C4-2B (cell line): ENCODE measurements at regions not wholly inside any gene's neighbourhood (a gene's known extent, or its start where the extent isn't known, plus 50 kb on each side); places are given as distances from the start of the nearest gene placed in this dataset.
"Not testable (repeated sequence)": the region's sequence is repeated elsewhere in the genome, so short reads cannot be mapped to it uniquely, and the experiment has no call there.

Source experiments
- H3K27ac ChIP-seq: fragments of 450-650 bp; 2 replicates; pipeline ENCODE4 v1.5.1; 2017
- TF ChIP-seq, protein P1 (sequence below): fragments of 450-650 bp; conservative IDR thresholded peaks from 2 replicates; pipeline ENCODE4 v1.5.1; 2017; ENCODE audit warnings: mild to moderate bottlenecking

DNA sequence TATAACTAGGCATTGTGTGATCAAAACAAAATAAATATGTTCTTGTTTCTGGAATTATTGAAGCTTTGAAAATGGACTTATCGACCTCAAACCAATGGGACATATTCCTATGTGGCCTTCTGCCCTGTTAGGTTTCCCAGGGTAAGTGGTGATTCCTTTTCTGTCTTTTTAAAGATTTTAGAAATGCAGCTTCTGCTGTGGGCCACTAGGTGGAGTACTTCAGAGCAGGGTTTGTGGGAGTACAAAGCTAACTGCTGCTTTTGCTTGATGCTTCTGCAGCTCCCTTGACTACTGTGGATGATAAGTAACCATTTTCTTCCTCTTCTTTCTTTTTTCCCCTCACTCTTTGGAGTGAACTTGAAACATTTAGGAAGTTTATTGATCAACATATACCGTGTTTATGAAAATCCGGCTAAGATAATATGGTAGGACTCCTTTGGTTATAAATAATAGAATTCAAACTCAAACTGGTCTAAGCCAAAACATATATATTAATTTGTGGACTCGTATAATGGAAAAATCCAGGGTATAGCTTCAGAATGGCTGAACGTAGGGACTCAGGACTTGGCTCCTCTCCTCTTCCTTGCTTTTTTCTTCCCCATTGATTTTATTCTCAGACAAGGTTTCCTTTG lies 1737.7 kb upstream of the DEFB115 start:
- not testable (repeated sequence) for H3K27ac ChIP-seq
- TF ChIP-seq, protein P1, sequence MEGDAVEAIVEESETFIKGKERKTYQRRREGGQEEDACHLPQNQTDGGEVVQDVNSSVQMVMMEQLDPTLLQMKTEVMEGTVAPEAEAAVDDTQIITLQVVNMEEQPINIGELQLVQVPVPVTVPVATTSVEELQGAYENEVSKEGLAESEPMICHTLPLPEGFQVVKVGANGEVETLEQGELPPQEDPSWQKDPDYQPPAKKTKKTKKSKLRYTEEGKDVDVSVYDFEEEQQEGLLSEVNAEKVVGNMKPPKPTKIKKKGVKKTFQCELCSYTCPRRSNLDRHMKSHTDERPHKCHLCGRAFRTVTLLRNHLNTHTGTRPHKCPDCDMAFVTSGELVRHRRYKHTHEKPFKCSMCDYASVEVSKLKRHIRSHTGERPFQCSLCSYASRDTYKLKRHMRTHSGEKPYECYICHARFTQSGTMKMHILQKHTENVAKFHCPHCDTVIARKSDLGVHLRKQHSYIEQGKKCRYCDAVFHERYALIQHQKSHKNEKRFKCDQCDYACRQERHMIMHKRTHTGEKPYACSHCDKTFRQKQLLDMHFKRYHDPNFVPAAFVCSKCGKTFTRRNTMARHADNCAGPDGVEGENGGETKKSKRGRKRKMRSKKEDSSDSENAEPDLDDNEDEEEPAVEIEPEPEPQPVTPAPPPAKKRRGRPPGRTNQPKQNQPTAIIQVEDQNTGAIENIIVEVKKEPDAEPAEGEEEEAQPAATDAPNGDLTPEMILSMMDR, result peak; percentile 86

DNA sequence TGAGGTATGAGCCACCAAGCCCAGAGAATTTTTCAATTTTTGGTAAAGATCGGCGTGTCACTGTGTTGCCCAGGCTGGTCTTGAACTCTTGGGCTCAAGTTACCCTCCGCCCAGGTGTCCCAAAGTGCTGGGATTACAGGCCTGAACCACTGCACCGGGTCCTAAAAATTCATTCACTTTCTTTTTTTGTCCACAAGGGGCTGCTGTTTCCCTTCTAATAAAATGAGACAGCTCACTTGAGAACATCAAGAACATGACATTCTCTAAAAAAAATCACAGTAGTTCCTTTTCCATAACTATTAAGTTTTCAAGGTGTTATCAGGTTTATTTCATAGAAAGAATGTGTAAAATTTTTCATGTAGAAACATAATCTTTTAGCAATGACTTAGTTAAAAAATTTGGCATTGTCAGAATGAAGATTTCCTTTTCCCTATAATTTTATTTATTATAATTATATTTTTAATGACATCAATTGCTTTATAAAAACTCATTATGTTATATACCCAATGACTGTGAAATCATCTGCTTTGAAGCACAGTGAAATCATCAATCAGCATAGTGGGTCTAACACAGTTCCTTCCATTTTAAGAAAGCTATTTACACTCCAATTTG lies 1723.8 kb upstream of the DEFB115 start:
- TF ChIP-seq, protein P1, result peak; percentile 63
- not testable (repeated sequence) for H3K27ac ChIP-seq

DNA sequence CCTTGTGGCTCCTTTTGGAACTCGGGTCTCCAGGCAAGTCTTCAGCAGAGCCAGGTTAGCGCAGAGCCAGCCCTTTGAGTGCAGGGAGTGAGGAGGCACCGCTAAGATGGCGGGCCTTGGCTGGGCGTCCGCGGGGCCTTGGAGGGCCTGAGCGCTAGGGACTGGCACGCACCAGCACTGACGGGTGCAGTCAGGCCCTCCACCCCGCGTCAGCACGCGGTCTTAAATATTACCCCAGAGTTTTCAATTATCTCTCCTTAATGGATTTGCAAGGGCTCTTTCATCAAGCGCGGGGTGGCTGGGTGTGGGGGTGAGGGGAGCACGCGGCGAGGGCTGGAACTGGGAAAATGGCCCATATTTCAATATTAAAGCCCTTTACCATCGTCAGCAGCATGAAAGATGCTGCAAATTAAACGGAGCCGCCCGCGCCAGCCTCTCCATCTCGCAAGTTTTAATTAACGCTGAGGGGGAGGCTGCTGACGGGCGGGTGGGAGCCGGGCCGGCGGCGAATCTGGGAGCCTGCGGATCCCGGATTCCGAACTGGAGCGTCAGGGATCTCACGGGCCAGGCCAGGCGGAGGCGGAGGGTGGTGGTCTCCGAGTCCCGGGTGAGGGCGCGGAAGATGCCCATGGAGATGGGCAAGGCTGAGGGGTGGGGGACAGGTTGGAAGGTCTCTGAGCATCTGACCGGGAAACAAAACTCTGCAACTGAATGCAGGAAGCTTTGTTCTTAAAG lies 1690.4 kb upstream of the DEFB115 start:
- H3K27ac ChIP-seq, result not testable (repeated sequence)

DNA sequence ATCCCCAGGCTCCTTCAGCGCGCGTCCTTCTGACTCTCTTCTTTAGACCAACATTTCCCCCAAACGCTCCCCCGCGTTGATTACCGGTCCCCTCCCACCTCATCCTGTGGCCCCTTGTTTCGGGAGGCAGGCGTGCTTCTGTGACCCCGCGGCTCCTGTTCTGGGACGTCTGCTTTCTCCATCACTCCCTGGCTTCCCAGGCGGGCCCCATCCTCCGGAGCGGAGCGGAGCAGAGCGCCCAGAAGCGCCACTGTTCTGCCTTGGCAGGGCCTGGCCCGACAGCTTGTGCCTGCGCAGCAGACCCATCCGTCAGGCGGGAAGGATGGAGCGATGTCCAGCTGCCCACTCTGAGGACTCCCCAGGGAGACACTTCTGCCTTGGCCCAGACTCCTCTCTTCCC lies 1689.8 kb upstream of the DEFB115 start:
- H3K27ac ChIP-seq, result not testable (repeated sequence)

DNA sequence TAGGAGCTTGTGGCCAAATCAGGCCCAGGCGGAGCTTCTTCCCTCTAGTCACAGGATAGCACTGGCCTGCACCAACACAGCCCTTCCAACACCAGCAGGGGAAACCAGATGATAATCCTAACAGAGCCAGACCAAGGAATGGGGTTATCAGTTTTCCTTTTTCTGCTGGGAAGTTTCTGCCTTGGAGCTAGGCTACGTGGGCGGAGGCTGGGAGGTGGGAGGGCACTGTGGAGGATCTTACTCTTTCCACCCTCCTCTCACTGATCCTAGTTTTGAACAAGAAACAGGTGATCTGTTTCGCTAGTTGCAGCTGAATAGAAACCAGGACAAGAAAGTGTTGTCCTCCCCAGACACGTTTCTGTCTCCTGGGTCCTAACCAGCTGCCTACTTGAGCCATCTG lies 1687.3 kb upstream of the DEFB115 start:
- not testable (repeated sequence) for H3K27ac ChIP-seq

- not testable (repeated sequence) for H3K27ac ChIP-seq
Measured at GRCh38 chr20:29589530-29589929, 1667.9 kb upstream of the DEFB115 start.

DNA sequence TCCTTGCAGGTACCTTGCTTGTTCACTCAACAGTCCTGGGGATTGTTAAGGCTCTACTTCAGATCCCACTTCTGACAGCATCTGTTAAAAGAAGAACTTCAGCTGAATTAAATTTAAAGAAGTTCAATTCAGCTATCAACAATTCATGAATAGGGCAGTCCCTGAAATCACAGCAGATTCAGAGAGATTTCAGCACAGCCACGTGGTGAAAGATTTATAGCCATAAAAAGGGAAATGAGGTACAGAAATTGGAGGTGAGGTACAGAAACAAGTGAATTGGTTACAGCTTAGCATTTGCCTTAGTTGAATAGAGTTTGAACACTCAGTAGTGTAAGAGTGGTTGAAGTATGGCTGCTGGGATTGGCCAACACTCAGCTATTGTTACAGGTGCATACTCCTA lies 1653.3 kb upstream of the DEFB115 start:
- not testable (repeated sequence) for H3K27ac ChIP-seq

- not testable (repeated sequence) for H3K27ac ChIP-seq
Measured at GRCh38 chr20:29606171-29606570, 1651.3 kb upstream of the DEFB115 start.

DNA sequence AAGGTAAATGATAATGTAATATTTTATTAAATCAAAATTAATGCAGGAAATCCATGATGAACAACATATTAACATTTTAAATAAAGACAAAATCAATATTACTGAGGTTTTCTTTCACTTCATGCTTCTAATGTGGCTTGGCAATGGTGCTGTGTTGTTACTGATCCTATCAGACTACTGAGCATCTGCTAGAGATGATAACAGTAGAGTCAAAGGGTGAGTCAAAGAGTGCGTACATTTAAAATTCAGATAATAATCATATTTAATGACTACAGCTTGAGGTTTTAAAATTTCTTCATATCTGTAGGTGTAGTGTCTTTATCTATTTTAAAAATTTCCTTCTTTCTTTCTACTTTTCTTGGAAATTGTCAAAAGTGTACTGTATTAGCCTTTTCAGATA lies 1628.1 kb upstream of the DEFB115 start:
- H3K27ac ChIP-seq, result not testable (repeated sequence)
